GM12878 (cell line): ENCODE measurements at regions not wholly inside any gene's neighbourhood (a gene's known extent, or its start where the extent isn't known, plus 50 kb on each side); places are given as distances from the start of the nearest gene placed in this dataset.

Source experiments
- ATAC-seq: fragments of 200-7000 bp; cut with Tn5 transposase; 3 replicates; pipeline ENCODE4 v1.9.1; 2020; ENCODE audit warnings: mild to moderate bottlenecking, moderate library complexity
- BruUV-seq: library from RNA; stranded (reverse); fragments of 400-500 nt; replicated peaks from 2 replicates; lab custom pipeline; 2021; lab: Mats Ljungman, UMichigan
- CTCF ChIA-PET: fragments of 300-600 bp; sonication (Branson Sonifier 250); formaldehyde crosslinking; extraction: SDS; loops from one replicate; lab custom pipeline; 2021; ENCODE audit warnings: inconsistent platforms; lab: Yijun Ruan, JAX
- POLR2A ChIA-PET: fragments of 350-600 bp; formaldehyde crosslinking; extraction: SDS; loops from one replicate; lab custom pipeline; 2021; ENCODE audit warnings: inconsistent platforms; lab: Charles Lee
- RAD21 ChIA-PET: fragments of 300-600 bp; sonication (Branson Sonifier 250); formaldehyde crosslinking; loops from one replicate; lab custom pipeline; 2023; ENCODE audit warnings: antibody characterized with exemption; ENCODE audit not compliant: unreplicated experiment; lab: Charles Lee
- SMC1A ChIA-PET: fragments of 300-600 bp; sonication (Branson Sonifier 250); formaldehyde crosslinking; loops from one replicate; lab custom pipeline; 2023; ENCODE audit not compliant: unreplicated experiment, uncharacterized antibody; lab: Charles Lee
- DNase-seq: peaks from one replicate; pipeline ENCODE4 v3.0.0-alpha.2; 2011; ENCODE audit warnings: low read depth, low spot score
- FAIRE-seq: peaks from 3 replicates; lab custom pipeline; 2011; peaks lifted over from hg19 to GRCh38; lab: Jason Lieb, UNC
- H2AFZ ChIP-seq: 2 replicates; pipeline ENCODE4 v1.6.0; 2011; ENCODE audit warnings: low read depth, low read length, control low read depth; ENCODE audit not compliant: control insufficient read depth
- H3K27ac ChIP-seq: 2 replicates; pipeline ENCODE4 v1.5.1; 2011; ENCODE audit warnings: control low read depth; ENCODE audit not compliant: control insufficient read depth, insufficient read depth
- H3K27me3 ChIP-seq, 2 experiments: replicated peaks in 1 of 2; 2 replicates each; pipeline versions ENCODE4 v1.6.0 to v1.6.1; 2011; ENCODE audit warnings: low read length in 1 of 2; ENCODE audit not compliant: control insufficient read depth in 2 of 2, insufficient read depth in 2 of 2
- H3K36me3 ChIP-seq, 2 experiments: 2 replicates each; pipeline ENCODE4 v1.5.1; 2011; ENCODE audit warnings: low read length in 1 of 2; ENCODE audit not compliant: control insufficient read depth in 2 of 2, insufficient read depth in 2 of 2
- H3K4me1 ChIP-seq: 2 replicates; pipeline ENCODE4 v1.6.1; 2011; ENCODE audit warnings: mild to moderate bottlenecking, low read length, moderate library complexity, mixed read lengths; ENCODE audit not compliant: control insufficient read depth, insufficient read depth
- H3K4me2 ChIP-seq: 2 replicates; pipeline ENCODE4 v1.6.0; 2011; ENCODE audit warnings: control low read depth; ENCODE audit not compliant: control insufficient read depth, insufficient read depth
- H3K4me3 ChIP-seq: fragments of 200-600 bp; sonication (generic); 2 replicates; pipeline ENCODE4 v1.5.1; 2016
- H3K79me2 ChIP-seq: 2 replicates; pipeline ENCODE4 v1.6.0; 2011; ENCODE audit warnings: low read length; ENCODE audit not compliant: control insufficient read depth, insufficient read depth
- H3K9ac ChIP-seq: 2 replicates; pipeline ENCODE4 v1.8.0; 2011; ENCODE audit warnings: low read length, control low read depth, mixed read lengths; ENCODE audit not compliant: control insufficient read depth, insufficient read depth
- H3K9me3 ChIP-seq: replicated peaks from 3 replicates; pipeline ENCODE4 v1.5.1; 2011; ENCODE audit warnings: mild to moderate bottlenecking, low read length; ENCODE audit not compliant: control insufficient read depth, insufficient read depth
- H4K20me1 ChIP-seq: 2 replicates; pipeline ENCODE4 v1.6.0; 2011; ENCODE audit not compliant: control insufficient read depth, insufficient read depth
- BACH1 ChIP-seq: fragments of 450-650 bp; IDR thresholded peaks from 2 replicates; pipeline ENCODE4 v1.6.1; 2017; ENCODE audit warnings: mild to moderate bottlenecking, borderline replicate concordance
- DPF2 ChIP-seq: fragments of 450-650 bp; IDR thresholded peaks from 2 replicates; pipeline ENCODE4 v1.6.1; 2017; ENCODE audit warnings: mild to moderate bottlenecking
- IRF4 ChIP-seq: IDR thresholded peaks from 2 replicates; pipeline ENCODE4 v1.6.1; 2011; ENCODE audit warnings: low read depth, low read length
- KLF5 ChIP-seq: fragments of 450-650 bp; IDR thresholded peaks from 2 replicates; pipeline ENCODE4 v1.6.1; 2014; ENCODE audit warnings: mild to moderate bottlenecking; ENCODE audit not compliant: partially characterized antibody
- MTA2 ChIP-seq: fragments of 450-650 bp; IDR thresholded peaks from 2 replicates; pipeline ENCODE4 v1.6.1; 2016; ENCODE audit warnings: low read depth, mild to moderate bottlenecking, moderate library complexity
- MYC ChIP-seq: IDR thresholded peaks from 2 replicates; pipeline ENCODE4 v1.6.1; 2011; ENCODE audit warnings: mild to moderate bottlenecking, low read length, moderate library complexity, inconsistent platforms; ENCODE audit not compliant: insufficient read depth, insufficient replicate concordance, insufficient read length, severe bottlenecking
- NFYA ChIP-seq: IDR thresholded peaks from 2 replicates; pipeline ENCODE4 v1.6.1; 2011; ENCODE audit warnings: low read depth, mild to moderate bottlenecking, low read length, improper control_type of control experiment, borderline replicate concordance
- PAX8 ChIP-seq: fragments of 450-650 bp; IDR thresholded peaks from 2 replicates; pipeline ENCODE4 v1.6.1; 2017; ENCODE audit warnings: mild to moderate bottlenecking, moderate library complexity
- SPI1 ChIP-seq: IDR thresholded peaks from 2 replicates; pipeline ENCODE4 v1.6.1; 2011; ENCODE audit warnings: low read depth, mild to moderate bottlenecking, low read length, moderate library complexity, borderline replicate concordance; ENCODE audit not compliant: insufficient read depth
- WGBS: methylation state at CpG from one replicate; pipeline ENCODE4 v1.1.6; 2016; ENCODE audit warnings: low lambda C conversion rate; ENCODE audit not compliant: insufficient replicate concordance, insufficient coverage; ENCODE audit errors: missing lambda C conversion rate; 5-methylcytosine and 5-hydroxymethylcytosine counted together
- in situ Hi-C: fragments of 300-500 bp; cut with MboI; formaldehyde crosslinking; loops from 9 replicates; pipeline ENCODE4 v1.14.3; 2018; ENCODE audit warnings: mixed read lengths
- intact Hi-C: fragments of 100-400 bp; cut with micrococcal nuclease; formaldehyde crosslinking; loops from one replicate; pipeline ENCODE4 v1.14.2; 2022; ENCODE audit not compliant: unreplicated experiment
- TF ChIP-seq, protein P1 (sequence below): IDR thresholded peaks from 2 replicates; pipeline ENCODE4 v1.6.1; 2011; ENCODE audit warnings: low read depth, low read length, improper control_type of control experiment, borderline replicate concordance

DNA sequence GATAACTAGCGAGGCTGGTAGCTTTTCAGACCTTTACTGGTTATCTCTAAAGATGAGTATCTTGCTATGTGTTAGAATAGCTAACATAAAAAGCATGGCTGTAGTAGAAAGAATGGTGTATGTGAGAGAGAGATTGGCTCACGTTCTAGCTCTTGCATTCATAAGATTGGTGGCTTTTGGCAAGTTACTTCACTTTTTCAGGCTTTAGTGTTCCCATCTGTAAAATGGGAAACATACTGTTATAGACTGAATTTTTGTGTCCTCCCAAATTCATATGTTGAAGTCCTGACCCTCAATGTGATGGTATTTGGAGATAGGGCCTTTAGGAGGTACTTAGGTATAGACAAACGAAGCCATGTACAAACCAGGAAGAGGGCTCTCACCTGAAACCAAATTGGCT is 302.4 kb upstream of the KLF4 start:
- ChIA-PET CTCF (interaction anchor here (0.6 kb wide), 1 partner anchor 8 kb away, joined by 3 read pairs; no protein-coding TSS in a partner anchor), POLR2A (no interaction called here), SMC1A (interaction anchor here (0.6 to 1.7 kb wide), 3 partner anchors 9 to 55 kb away, joined by 3 to 6 read pairs (median 3); no protein-coding TSS in a partner anchor), RAD21 (no interaction called here)
- no peak for FAIRE-seq
- intact Hi-C loops, result no loop called here
- Histone ChIP-seq H3K4me1 (no peaks in the 10 kb centered on the region), H2AFZ (no peak overlapping the region), H3K9ac (no peak overlapping the region), H3K9me3 (no peaks in the 10 kb centered on the region; the same call in 2 of the 3 replicates), H3K4me2 (no peak overlapping the region), H3K4me3 (no peak overlapping the region), H3K27ac (no peak overlapping the region), H4K20me1 (no peaks in the 10 kb centered on the region)
- no peak for ATAC-seq
- 0% methylated on average over 3 of the region's 3 CpGs for WGBS
- in situ Hi-C loops, result no loop called here
- DNase-seq, result no peak
- TF ChIP-seq MYC, result no peak
- TF ChIP-seq DPF2, result no peak
- no peak for TF ChIP-seq KLF5
- TF ChIP-seq PAX8, result no peak
- TF ChIP-seq, protein P1, sequence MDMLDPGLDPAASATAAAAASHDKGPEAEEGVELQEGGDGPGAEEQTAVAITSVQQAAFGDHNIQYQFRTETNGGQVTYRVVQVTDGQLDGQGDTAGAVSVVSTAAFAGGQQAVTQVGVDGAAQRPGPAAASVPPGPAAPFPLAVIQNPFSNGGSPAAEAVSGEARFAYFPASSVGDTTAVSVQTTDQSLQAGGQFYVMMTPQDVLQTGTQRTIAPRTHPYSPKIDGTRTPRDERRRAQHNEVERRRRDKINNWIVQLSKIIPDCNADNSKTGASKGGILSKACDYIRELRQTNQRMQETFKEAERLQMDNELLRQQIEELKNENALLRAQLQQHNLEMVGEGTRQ, result no peak
- TF ChIP-seq IRF4, result no peak
- no peak for TF ChIP-seq SPI1
- TF ChIP-seq MTA2, result no peak
- TF ChIP-seq NFYA, result no peak
- no peak for TF ChIP-seq BACH1
- TF ChIP-seq, all 136 proteins: peak for 0
- no TSS peak for BruUV-seq
- Histone ChIP-seq H3K27me3 (no peaks in the 10 kb centered on the region; a peak in 1 of 4 replicates), H3K79me2 (no peaks in the 10 kb centered on the region), H3K36me3 (no peaks in the 10 kb centered on the region)
